Glutamatergic neuron (in vitro differentiated cells): ENCODE measurements at regions not wholly inside any gene's neighbourhood (a gene's known extent, or its start where the extent isn't known, plus 50 kb on each side); places are given as distances from the start of the nearest gene placed in this dataset.

Source experiments
- DNase-seq: peaks from one replicate; pipeline ENCODE4 v3.0.0; 2022
- H3K27ac Mint-ChIP-seq: one replicate; pipeline ENCODE4 v1.8.0; 2020; ENCODE audit warnings: mild to moderate bottlenecking, mixed read lengths, inconsistent platforms; ENCODE audit not compliant: unreplicated experiment
- H3K27me3 Mint-ChIP-seq: one replicate; pipeline ENCODE4 v1.8.0; 2020; ENCODE audit warnings: mild to moderate bottlenecking, moderate library complexity, mixed read lengths, inconsistent platforms; ENCODE audit not compliant: unreplicated experiment
- H3K36me3 Mint-ChIP-seq: one replicate; pipeline ENCODE4 v1.8.0; 2020; ENCODE audit warnings: mild to moderate bottlenecking, mixed read lengths, inconsistent platforms; ENCODE audit not compliant: unreplicated experiment
- H3K4me1 Mint-ChIP-seq: one replicate; pipeline ENCODE4 v1.8.0; 2020; ENCODE audit warnings: mild to moderate bottlenecking, low read depth, mixed read lengths, inconsistent platforms; ENCODE audit not compliant: unreplicated experiment
- H3K4me3 Mint-ChIP-seq: one replicate; pipeline ENCODE4 v1.8.0; 2020; ENCODE audit warnings: mild to moderate bottlenecking, mixed read lengths, inconsistent platforms; ENCODE audit not compliant: unreplicated experiment
- H3K9me3 Mint-ChIP-seq: one replicate; pipeline ENCODE4 v1.8.0; 2020; ENCODE audit warnings: mild to moderate bottlenecking, moderate library complexity, mixed read lengths, inconsistent platforms; ENCODE audit not compliant: unreplicated experiment
- CTCF ChIP-seq: fragments of 200-600 bp; sonication (generic); IDR thresholded peaks from one replicate; pipeline ENCODE4 v1.5.0; 2021; ENCODE audit not compliant: partially characterized antibody, unreplicated experiment

- no peaks in the 10 kb centered on the region for H3K36me3 Mint-ChIP-seq
- no peaks in the 10 kb centered on the region for H3K9me3 Mint-ChIP-seq
- peak; percentile 85 for DNase-seq
- H3K27ac Mint-ChIP-seq, result no peak overlapping the region
- H3K4me1 Mint-ChIP-seq, result no peaks in the 10 kb centered on the region
- H3K4me3 Mint-ChIP-seq, result peak overlapping the region; percentile 85
- no peaks in the 10 kb centered on the region for H3K27me3 Mint-ChIP-seq
- peak; percentile 96 for TF ChIP-seq CTCF
Measured at GRCh38 chr15:23877502-23878412, 190.7 kb upstream of the NDN start.

GRCh38 chr15:23881291-23881690 is 194.2 kb upstream of the NDN start:
- H3K9me3 Mint-ChIP-seq, result no peaks in the 10 kb centered on the region
- no peaks in the 10 kb centered on the region for H3K27me3 Mint-ChIP-seq
- H3K4me1 Mint-ChIP-seq, result no peaks in the 10 kb centered on the region
- H3K36me3 Mint-ChIP-seq, result no peaks in the 10 kb centered on the region
- H3K27ac Mint-ChIP-seq, result no peak overlapping the region
- no peak for DNase-seq
- no peak overlapping the region for H3K4me3 Mint-ChIP-seq
- no peak for TF ChIP-seq CTCF

- Mint-ChIP-seq H3K27me3 (no peaks in the 10 kb centered on the region), H3K27ac (no peak overlapping the region), H3K4me1 (peaks cover 3% of the 10 kb centered on the region), H3K36me3 (no peaks in the 10 kb centered on the region), H3K4me3 (no peak overlapping the region), H3K9me3 (no peaks in the 10 kb centered on the region)
- no peak for DNase-seq
- no peak for TF ChIP-seq CTCF
Measured at GRCh38 chr15:23890218-23890617, 203.1 kb upstream of the NDN start.

GRCh38 chr15:23897091-23897490 is 210.0 kb upstream of the NDN start:
- H3K27ac Mint-ChIP-seq, result no peak overlapping the region
- DNase-seq, result no peak
- peaks cover 2% of the 10 kb centered on the region for H3K27me3 Mint-ChIP-seq
- no peak for TF ChIP-seq CTCF
- H3K36me3 Mint-ChIP-seq, result no peaks in the 10 kb centered on the region
- peaks cover 2% of the 10 kb centered on the region for H3K4me1 Mint-ChIP-seq
- H3K9me3 Mint-ChIP-seq, result peaks cover 2% of the 10 kb centered on the region
- H3K4me3 Mint-ChIP-seq, result no peak overlapping the region

GRCh38 chr15:23897531-23897930 is 210.4 kb upstream of the NDN start:
- TF ChIP-seq CTCF, result no peak
- H3K27me3 Mint-ChIP-seq, result peaks cover 2% of the 10 kb centered on the region
- H3K4me3 Mint-ChIP-seq, result no peak overlapping the region
- H3K36me3 Mint-ChIP-seq, result no peaks in the 10 kb centered on the region
- DNase-seq, result no peak
- peaks cover 2% of the 10 kb centered on the region for H3K9me3 Mint-ChIP-seq
- no peak overlapping the region for H3K27ac Mint-ChIP-seq
- H3K4me1 Mint-ChIP-seq, result peaks cover 2% of the 10 kb centered on the region
